HG03432 (cell line): ENCODE measurements at regions not wholly inside any gene's neighbourhood (a gene's known extent, or its start where the extent isn't known, plus 50 kb on each side); places are given as distances from the start of the nearest gene placed in this dataset.

Experiments
- ATAC-seq: cut with Tn5 transposase; IDR thresholded peaks from one replicate; pipeline ENCODE4 v1.9.1; 2021; ENCODE audit warnings: mild to moderate bottlenecking, moderate library complexity; ENCODE audit not compliant: unreplicated experiment

- no peak for ATAC-seq
Observed at GRCh38 chr6:155521719-155522118, 66.1 kb upstream of the NOX3 start.

GRCh38 chr6:155520078-155520477 is 64.4 kb upstream of the NOX3 start:
- ATAC-seq, result no peak

GRCh38 chr6:155519176-155519738 is 63.6 kb upstream of the NOX3 start:
- peak; percentile 70 for ATAC-seq

GRCh38 chr6:155517294-155517693 is 61.7 kb upstream of the NOX3 start:
- ATAC-seq, result no peak

- peak; percentile 86 for ATAC-seq
Observed at GRCh38 chr6:155510879-155511278, 55.2 kb upstream of the NOX3 start.

- ATAC-seq, result no peak
Observed at GRCh38 chr6:155509743-155510475, 54.3 kb upstream of the NOX3 start.

- ATAC-seq, result no peak
Observed at GRCh38 chr6:155505608-155505989, 50.0 kb upstream of the NOX3 start.
